A549 (cell line): ENCODE measurements at regions not wholly inside any gene's neighbourhood (a gene's known extent, or its start where the extent isn't known, plus 50 kb on each side); places are given as distances from the start of the nearest gene placed in this dataset.

Experiments used
- CTCF ChIP-seq: fragments of >200 bp; sonication (Bioruptor Twin); formaldehyde crosslinking; IDR thresholded peaks from 3 replicates; pipeline ENCODE4 v1.5.1; 2016
- FOSB ChIP-seq: fragments of 250-450 bp; sonication (Bioruptor Pico); IDR thresholded peaks from 2 replicates; pipeline ENCODE4 v1.5.0; 2020; ENCODE audit warnings: mild to moderate bottlenecking, moderate library complexity
- MAFK ChIP-seq: fragments of 450-650 bp; IDR thresholded peaks from 2 replicates; pipeline ENCODE4 v1.6.1; 2014; ENCODE audit not compliant: partially characterized antibody
- MAZ ChIP-seq: fragments of 150-350 bp; IDR thresholded peaks from 2 replicates; pipeline ENCODE4 v1.6.1; 2014; ENCODE audit warnings: antibody characterized with exemption, low read depth, low read length, borderline replicate concordance
- POLR2AphosphoS2 ChIP-seq: conservative IDR thresholded peaks from 2 replicates; pipeline ENCODE4 v1.6.1; 2012; ENCODE audit warnings: low read length, improper control_type of control experiment, inconsistent platforms
- USF2 ChIP-seq: fragments of 450-650 bp; IDR thresholded peaks from 2 replicates; pipeline ENCODE4 v1.6.1; 2014; ENCODE audit warnings: antibody characterized with exemption
- ZFP36 ChIP-seq: fragments of 450-650 bp; IDR thresholded peaks from 2 replicates; pipeline ENCODE4 v1.6.1; 2014; ENCODE audit warnings: borderline replicate concordance; ENCODE audit not compliant: partially characterized antibody

GRCh38 chr6:104600639-104600931, 259.1 kb downstream of the HACE1 start:
- TF ChIP-seq CTCF: no peak
- no peak for TF ChIP-seq FOSB (CRISPR knock-in tag)
- no peak for TF ChIP-seq USF2
- no peak for TF ChIP-seq MAFK
- no peak for TF ChIP-seq MAZ
- no peak for TF ChIP-seq POLR2AphosphoS2
- no peak for TF ChIP-seq ZFP36
